Vagina (tissue), 2 donors: ENCODE measurements at regions not wholly inside any gene's neighbourhood (a gene's known extent, or its start where the extent isn't known, plus 50 kb on each side); places are given as distances from the start of the nearest gene placed in this dataset.
A peak's percentile ranks its signal among the peaks of the same experiment; 100 is the strongest.

ENCODE experiments used
- DNase-seq, 2 donors: peaks; one replicate each; pipeline ENCODE4 v3.0.0-alpha.2; 2017; ENCODE audit errors: extremely low spot score in 2 of 2
- H3K27ac ChIP-seq: fragments of 200-600 bp; sonication (generic); one replicate; pipeline ENCODE4 v1.5.1; 2019
- H3K27me3 ChIP-seq: fragments of 200-600 bp; sonication (generic); one replicate; pipeline ENCODE4 v1.5.1; 2019
- H3K36me3 ChIP-seq, 2 donors: fragments of 200-600 bp; sonication (generic); one replicate each; pipeline ENCODE4 v1.5.1; 2017 to 2019
- H3K4me1 ChIP-seq: fragments of 200-600 bp; sonication (generic); one replicate; pipeline ENCODE4 v1.5.1; 2019
- H3K4me3 ChIP-seq, 2 donors: fragments of 200-600 bp; sonication (generic); 1 replicate in 1 of 2; 2 replicates in 1 of 2; pipeline ENCODE4 v1.5.1; 2016 to 2019
- H3K9me3 ChIP-seq: fragments of 200-600 bp; sonication (generic); one replicate; pipeline ENCODE4 v1.5.1; 2019
- CTCF ChIP-seq, 3 experiments: fragments of 450-650 bp in 2 of 3; fragments of 200-600 bp in 1 of 3; sonication (generic) in 1 of 3; IDR thresholded peaks; one replicate each; pipeline ENCODE4 v1.5.1; 2017 to 2019; ENCODE audit warnings: antibody characterized with exemption in 3 of 3, mild to moderate bottlenecking in 2 of 3, moderate library complexity in 2 of 3
- POLR2A ChIP-seq, 2 donors: fragments of 450-650 bp; IDR thresholded peaks; one replicate each; pipeline ENCODE4 v1.6.1; 2017; ENCODE audit warnings: antibody characterized with exemption in 2 of 2, mild to moderate bottlenecking in 2 of 2, moderate library complexity in 2 of 2
- POLR2AphosphoS5 ChIP-seq, 2 donors: sonication (generic); formaldehyde crosslinking; IDR thresholded peaks; one replicate each; pipeline ENCODE4 v1.9.0; 2017; ENCODE audit warnings: antibody characterized with exemption in 2 of 2, mild to moderate bottlenecking in 2 of 2, low read depth in 1 of 2; ENCODE audit not compliant: insufficient read depth in 1 of 2
- intact Hi-C: fragments of 100-400 bp; cut with DNase I; formaldehyde crosslinking; loops from one replicate; pipeline ENCODE4 v1.15.1; 2023

DNA sequence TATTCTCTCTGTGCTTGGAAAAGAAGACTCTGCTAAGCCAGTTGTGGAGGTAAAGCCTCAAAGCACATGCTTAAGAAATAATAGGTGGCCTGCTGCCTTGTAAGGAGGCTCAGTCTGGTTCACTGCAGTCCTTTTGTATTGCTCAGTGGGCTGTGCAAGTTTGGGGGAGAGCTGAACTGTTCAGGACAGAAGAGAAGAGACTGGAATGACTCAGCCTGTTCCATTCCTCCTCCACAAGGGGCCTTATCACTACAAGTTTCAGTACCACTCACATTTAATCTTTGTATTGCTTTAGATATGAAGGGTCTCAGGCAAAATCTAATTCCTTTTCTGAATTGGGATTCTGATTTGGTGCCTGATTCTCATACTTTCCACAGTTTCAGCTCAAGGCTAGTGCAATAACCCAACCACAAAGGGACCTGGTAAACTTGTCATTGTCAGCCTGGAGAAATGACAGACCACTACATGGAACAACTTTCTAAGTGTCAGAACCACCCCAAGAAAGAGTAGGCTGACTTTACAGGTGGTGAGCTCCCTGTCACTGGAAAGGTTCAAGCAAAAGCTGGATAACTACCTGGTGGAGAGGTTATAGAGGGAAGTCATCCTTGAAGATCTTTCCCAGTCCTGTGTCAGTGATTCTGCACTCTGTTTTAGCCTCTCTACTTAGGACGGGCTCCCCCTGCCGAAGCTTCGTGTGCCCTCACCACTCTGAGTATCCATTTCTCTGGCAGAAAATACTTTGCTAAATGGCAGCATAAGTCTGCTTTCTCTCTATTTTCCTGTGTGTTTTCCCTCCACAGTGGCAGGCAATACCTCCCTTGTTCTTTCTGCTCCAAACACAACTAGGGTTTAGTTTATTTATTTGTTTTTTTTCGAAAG, 162.9 kb upstream of the GJB5 start:
- TF ChIP-seq CTCF (IDR thresholded peaks at IDR 0.05) (no peak), POLR2A (IDR thresholded peaks at IDR 0.05) (no peak), POLR2AphosphoS5 (IDR thresholded peaks at IDR 0.05; ENCODE audit: insufficient read depth in 1 of 2, low read depth in 1 of 2) (no peak)
- H3K27me3 ChIP-seq, result no peaks in the 10 kb centered on the region
- no peaks in the 10 kb centered on the region for H3K4me1 ChIP-seq
- intact Hi-C loops, result no loop called here
- H3K27ac ChIP-seq, result no peak overlapping the region
- H3K4me3 ChIP-seq, result no peak overlapping the region
- H3K36me3 ChIP-seq, result no peaks in the 10 kb centered on the region
- no peak for DNase-seq
- no peaks in the 10 kb centered on the region for H3K9me3 ChIP-seq

GRCh38 chr1:34597877-34598514, 156.9 kb upstream of the GJB5 start:
- DNase-seq, result no peak
- TF ChIP-seq CTCF (IDR thresholded peaks at IDR 0.05), result peak in 2 of 3 experiments; percentile 35 to 56
- no peak for TF ChIP-seq POLR2AphosphoS5 (IDR thresholded peaks at IDR 0.05; ENCODE audit: insufficient read depth in 1 of 2, low read depth in 1 of 2)
- H3K27me3 ChIP-seq, result no peaks in the 10 kb centered on the region
- H3K4me3 ChIP-seq, result no peak overlapping the region
- H3K4me1 ChIP-seq, result no peaks in the 10 kb centered on the region
- no peaks in the 10 kb centered on the region for H3K9me3 ChIP-seq
- intact Hi-C loops, result no loop called here
- no peak overlapping the region for H3K27ac ChIP-seq
- H3K36me3 ChIP-seq, result no peaks in the 10 kb centered on the region

DNA sequence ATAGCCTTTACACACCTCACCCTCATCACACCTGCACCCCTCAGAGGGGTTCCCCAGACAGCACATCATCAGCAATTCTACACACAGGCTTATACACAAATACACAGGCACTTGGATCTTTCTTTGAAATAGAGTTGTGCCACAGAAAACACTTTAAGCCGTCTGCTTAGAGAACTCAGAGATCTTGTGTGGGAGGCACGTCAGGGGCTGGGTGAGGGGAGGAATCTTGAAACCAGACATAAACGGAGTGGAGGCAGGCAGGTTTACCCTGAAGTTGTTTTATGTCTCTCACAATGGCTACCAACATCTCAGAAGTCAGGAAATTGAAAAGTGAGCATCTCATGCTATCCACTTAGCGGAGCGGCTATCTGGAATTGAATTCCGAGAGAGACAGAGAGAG, 151.9 kb upstream of the GJB5 start:
- no peak overlapping the region for H3K27ac ChIP-seq
- no peaks in the 10 kb centered on the region for H3K4me1 ChIP-seq
- H3K4me3 ChIP-seq, result no peak overlapping the region
- no peaks in the 10 kb centered on the region for H3K36me3 ChIP-seq
- no peaks in the 10 kb centered on the region for H3K9me3 ChIP-seq
- H3K27me3 ChIP-seq, result no peaks in the 10 kb centered on the region
- TF ChIP-seq POLR2A (IDR thresholded peaks at IDR 0.05) (no peak), CTCF (IDR thresholded peaks at IDR 0.05) (no peak), POLR2AphosphoS5 (IDR thresholded peaks at IDR 0.05; ENCODE audit: insufficient read depth in 1 of 2, low read depth in 1 of 2) (no peak)
- intact Hi-C loops, result no loop called here
- DNase-seq, result no peak

DNA sequence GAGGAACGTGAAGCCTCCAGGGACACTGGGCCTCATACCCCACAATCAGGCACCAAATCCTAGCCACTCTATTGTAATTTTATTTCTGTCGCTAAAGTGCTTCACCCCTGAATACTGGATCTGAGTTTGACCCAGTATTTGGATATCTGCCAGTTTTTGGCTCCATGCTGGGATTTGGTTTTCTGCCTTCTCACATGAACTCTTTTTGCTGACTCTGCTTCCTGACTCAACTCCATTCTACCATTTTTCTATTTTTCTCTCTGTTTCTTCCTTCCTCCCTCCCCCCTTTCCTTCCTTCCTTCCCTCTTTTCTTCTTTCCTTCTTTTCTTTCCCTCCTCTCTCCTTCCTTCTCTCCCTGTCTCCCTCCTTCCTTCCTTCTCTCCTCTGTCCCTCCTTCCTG, 151.3 kb upstream of the GJB5 start:
- Histone ChIP-seq H3K9me3 (no peaks in the 10 kb centered on the region), H3K27me3 (no peaks in the 10 kb centered on the region), H3K4me1 (no peaks in the 10 kb centered on the region), H3K27ac (no peak overlapping the region), H3K4me3 (no peak overlapping the region), H3K36me3 (no peaks in the 10 kb centered on the region)
- DNase-seq, result no peak
- intact Hi-C loops, result no loop called here
- TF ChIP-seq CTCF (IDR thresholded peaks at IDR 0.05) (no peak), POLR2A (IDR thresholded peaks at IDR 0.05) (no peak), POLR2AphosphoS5 (IDR thresholded peaks at IDR 0.05; ENCODE audit: insufficient read depth in 1 of 2, low read depth in 1 of 2) (no peak)

- TF ChIP-seq POLR2AphosphoS5 (IDR thresholded peaks at IDR 0.05; ENCODE audit: insufficient read depth in 1 of 2, low read depth in 1 of 2), result no peak
- TF ChIP-seq CTCF (IDR thresholded peaks at IDR 0.05), result no peak
- TF ChIP-seq POLR2A (IDR thresholded peaks at IDR 0.05), result no peak
- Histone ChIP-seq H3K4me1 (no peaks in the 10 kb centered on the region), H3K9me3 (no peaks in the 10 kb centered on the region), H3K36me3 (no peaks in the 10 kb centered on the region), H3K27me3 (no peaks in the 10 kb centered on the region), H3K27ac (no peak overlapping the region), H3K4me3 (no peak overlapping the region)
- intact Hi-C loops, result no loop called here
- no peak for DNase-seq
Observed at GRCh38 chr1:34606504-34606903, 148.3 kb upstream of the GJB5 start.
